ENCODE measurements at regions not wholly inside any gene's neighbourhood (a gene's known extent, or its start where the extent isn't known, plus 50 kb on each side); places are given as distances from the start of the nearest gene placed in this dataset.

- TF ChIP-seq POLR2A (IDR thresholded peaks at IDR 0.05), result no peak
- H3K27ac ChIP-seq, result no peak overlapping the region
- no peaks in the 10 kb centered on the region for H3K9me3 ChIP-seq
- intact Hi-C loops (cut with DNase I; ENCODE audit: low total_unique reads), result no loop called here
- 43 to 85% methylated on average over 1 of the region's 1 CpG for WGBS, 2 donors
- H3K36me3 ChIP-seq (ENCODE audit: low read depth, missing control alignments), result no peaks in the 10 kb centered on the region
- DNase-seq, result no peak
- H3K4me1 ChIP-seq, result no peaks in the 10 kb centered on the region
- no peak overlapping the region for H3K4me3 ChIP-seq
- no peaks in the 10 kb centered on the region for H3K27me3 ChIP-seq
Observed at GRCh38 chr4:131411393-131411792, 1737.7 kb upstream of the PCDH10 start.

GRCh38 chr4:131419147-131419546, 1729.9 kb upstream of the PCDH10 start:
- DNase-seq, result no peak
- H3K36me3 ChIP-seq (ENCODE audit: low read depth, missing control alignments), result no peaks in the 10 kb centered on the region
- H3K4me3 ChIP-seq, result no peak overlapping the region
- H3K9me3 ChIP-seq, result no peaks in the 10 kb centered on the region
- WGBS, 2 donors, result 81 to 83% methylated on average over 3 of the region's 3 CpGs
- no peak for TF ChIP-seq POLR2A (IDR thresholded peaks at IDR 0.05)
- no peak for TF ChIP-seq CTCF (IDR thresholded peaks at IDR 0.05)
- intact Hi-C loops (cut with DNase I; ENCODE audit: low total_unique reads), result no loop called here
- no peaks in the 10 kb centered on the region for H3K4me1 ChIP-seq
- no peak overlapping the region for H3K27ac ChIP-seq
- no peaks in the 10 kb centered on the region for H3K27me3 ChIP-seq

- Histone ChIP-seq H3K27me3 (no peaks in the 10 kb centered on the region), H3K36me3 (ENCODE audit: low read depth, missing control alignments) (no peaks in the 10 kb centered on the region), H3K27ac (no peak overlapping the region), H3K4me1 (no peaks in the 10 kb centered on the region), H3K4me3 (no peak overlapping the region), H3K9me3 (no peaks in the 10 kb centered on the region)
- no peak for DNase-seq
- intact Hi-C loops (cut with DNase I; ENCODE audit: low total_unique reads), result no loop called here
- 93 to 97% methylated on average over 3 of the region's 3 CpGs for whole genome bisulfite sequencing, 2 donors
- TF ChIP-seq POLR2A (IDR thresholded peaks at IDR 0.05) (no peak), CTCF (IDR thresholded peaks at IDR 0.05) (no peak)
Observed at GRCh38 chr4:131426023-131426758, 1722.9 kb upstream of the PCDH10 start.

DNA sequence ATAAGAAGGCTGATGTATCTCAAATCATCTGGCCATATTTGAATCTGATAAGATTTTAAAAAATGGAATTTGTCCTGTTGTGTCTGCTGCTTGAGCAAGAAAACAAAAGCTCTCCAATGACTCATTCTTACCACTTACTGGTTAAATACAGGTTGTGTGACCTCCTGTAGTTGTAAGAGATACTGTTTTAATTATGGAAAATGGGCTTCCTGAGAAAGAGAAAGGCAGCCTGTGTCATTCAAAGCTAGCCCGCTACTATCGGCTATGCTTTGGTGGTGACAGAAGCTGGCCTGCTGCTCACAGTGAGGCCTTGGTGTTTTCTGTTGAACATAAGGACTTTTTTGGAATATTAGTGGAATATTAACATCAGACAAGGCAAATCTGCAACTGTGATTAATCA, 1722.1 kb upstream of the PCDH10 start:
- intact Hi-C loops (cut with DNase I; ENCODE audit: low total_unique reads), result no loop called here
- Histone ChIP-seq H3K4me3 (no peak overlapping the region), H3K4me1 (no peaks in the 10 kb centered on the region), H3K9me3 (no peaks in the 10 kb centered on the region), H3K27ac (no peak overlapping the region), H3K27me3 (no peaks in the 10 kb centered on the region), H3K36me3 (ENCODE audit: low read depth, missing control alignments) (no peaks in the 10 kb centered on the region)
- 61 to 96% methylated on average over 2 of the region's 2 CpGs for WGBS, 2 donors
- DNase-seq, result no peak
- TF ChIP-seq CTCF (IDR thresholded peaks at IDR 0.05) (no peak), POLR2A (IDR thresholded peaks at IDR 0.05) (no peak)

- Histone ChIP-seq H3K36me3 (ENCODE audit: low read depth, missing control alignments) (no peaks in the 10 kb centered on the region), H3K4me3 (no peak overlapping the region), H3K9me3 (no peaks in the 10 kb centered on the region), H3K4me1 (no peaks in the 10 kb centered on the region), H3K27ac (no peak overlapping the region), H3K27me3 (no peaks in the 10 kb centered on the region)
- WGBS, 2 donors, result 73 to 83% methylated on average over 3 of the region's 3 CpGs
- no peak for DNase-seq
- TF ChIP-seq POLR2A (IDR thresholded peaks at IDR 0.05), result no peak
- no peak for TF ChIP-seq CTCF (IDR thresholded peaks at IDR 0.05)
- intact Hi-C loops (cut with DNase I; ENCODE audit: low total_unique reads), result no loop called here
Observed at GRCh38 chr4:131430302-131430701, 1718.8 kb upstream of the PCDH10 start.

Data from testis (tissue), 2 donors.